WERI-Rb-1 (cell line): ENCODE measurements at regions not wholly inside any gene's neighbourhood (a gene's known extent, or its start where the extent isn't known, plus 50 kb on each side); places are given as distances from the start of the nearest gene placed in this dataset.

Source experiments
- DNase-seq: peaks from one replicate; pipeline ENCODE4 v3.0.0-alpha.2; 2020
- H3K27ac ChIP-seq: fragments of 250-450 bp; sonication (Bioruptor Pico); 2 replicates; pipeline ENCODE4 v1.5.1; 2020; ENCODE audit warnings: mild to moderate bottlenecking, moderate library complexity
- H3K27me3 ChIP-seq: fragments of 250-450 bp; sonication (Bioruptor Pico); 2 replicates; pipeline ENCODE4 v1.5.1; 2021; ENCODE audit warnings: mild to moderate bottlenecking, low read depth, moderate library complexity; ENCODE audit not compliant: insufficient read depth, severe bottlenecking
- H3K36me3 ChIP-seq: fragments of 250-450 bp; sonication (Bioruptor Pico); 2 replicates; pipeline ENCODE4 v1.5.1; 2020; ENCODE audit warnings: mild to moderate bottlenecking, moderate library complexity
- H3K4me3 ChIP-seq: 2 replicates; pipeline ENCODE4 v1.5.1; 2011; ENCODE audit warnings: low read depth, mild to moderate bottlenecking, control low read depth, low read length
- H3K9me3 ChIP-seq: fragments of 250-450 bp; sonication (Bioruptor Pico); 2 replicates; pipeline ENCODE4 v1.5.1; 2021; ENCODE audit warnings: mild to moderate bottlenecking, moderate library complexity; ENCODE audit not compliant: severe bottlenecking
- TF ChIP-seq, protein P1 (sequence below): IDR thresholded peaks from 2 replicates; pipeline ENCODE4 v1.5.1; 2011; ENCODE audit warnings: low read depth, mild to moderate bottlenecking, control low read depth, inconsistent platforms, low read length

DNA sequence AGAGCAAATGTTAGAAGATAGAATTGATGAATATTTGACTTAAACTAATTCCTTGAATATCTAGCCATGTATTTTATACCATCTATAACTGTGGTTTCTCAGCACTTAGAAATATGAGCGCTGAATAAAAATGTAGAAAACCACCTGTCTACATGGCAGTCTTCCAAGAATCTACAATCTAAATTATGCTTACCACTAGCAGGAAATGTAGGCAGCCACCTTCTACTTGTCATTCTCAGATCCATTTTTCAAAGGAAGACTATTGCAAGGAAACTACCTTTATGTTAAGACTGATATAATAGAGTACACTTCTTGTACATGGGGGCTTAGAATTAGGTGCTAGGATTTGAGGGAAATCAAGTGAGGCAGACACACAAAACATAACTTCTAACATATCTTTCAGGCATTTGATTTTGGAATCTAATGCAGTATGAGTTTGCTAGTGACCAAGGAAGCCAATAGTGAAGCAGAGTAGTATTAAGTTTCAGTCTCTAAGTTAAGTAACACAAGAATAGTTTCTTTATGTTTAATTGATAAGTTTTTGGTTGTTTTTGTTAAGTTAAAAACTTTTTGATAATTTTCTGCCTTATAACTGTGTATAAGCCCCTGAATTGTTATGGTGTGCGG, 175.9 kb upstream of the ITGA4 start:
- Histone ChIP-seq H3K36me3 (no peaks in the 10 kb centered on the region), H3K4me3 (no peak overlapping the region), H3K27me3 (no peaks in the 10 kb centered on the region), H3K27ac (no peak overlapping the region), H3K9me3 (no peaks in the 10 kb centered on the region)
- DNase-seq = no peak
- TF ChIP-seq, protein P1, sequence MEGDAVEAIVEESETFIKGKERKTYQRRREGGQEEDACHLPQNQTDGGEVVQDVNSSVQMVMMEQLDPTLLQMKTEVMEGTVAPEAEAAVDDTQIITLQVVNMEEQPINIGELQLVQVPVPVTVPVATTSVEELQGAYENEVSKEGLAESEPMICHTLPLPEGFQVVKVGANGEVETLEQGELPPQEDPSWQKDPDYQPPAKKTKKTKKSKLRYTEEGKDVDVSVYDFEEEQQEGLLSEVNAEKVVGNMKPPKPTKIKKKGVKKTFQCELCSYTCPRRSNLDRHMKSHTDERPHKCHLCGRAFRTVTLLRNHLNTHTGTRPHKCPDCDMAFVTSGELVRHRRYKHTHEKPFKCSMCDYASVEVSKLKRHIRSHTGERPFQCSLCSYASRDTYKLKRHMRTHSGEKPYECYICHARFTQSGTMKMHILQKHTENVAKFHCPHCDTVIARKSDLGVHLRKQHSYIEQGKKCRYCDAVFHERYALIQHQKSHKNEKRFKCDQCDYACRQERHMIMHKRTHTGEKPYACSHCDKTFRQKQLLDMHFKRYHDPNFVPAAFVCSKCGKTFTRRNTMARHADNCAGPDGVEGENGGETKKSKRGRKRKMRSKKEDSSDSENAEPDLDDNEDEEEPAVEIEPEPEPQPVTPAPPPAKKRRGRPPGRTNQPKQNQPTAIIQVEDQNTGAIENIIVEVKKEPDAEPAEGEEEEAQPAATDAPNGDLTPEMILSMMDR = no peak

DNA sequence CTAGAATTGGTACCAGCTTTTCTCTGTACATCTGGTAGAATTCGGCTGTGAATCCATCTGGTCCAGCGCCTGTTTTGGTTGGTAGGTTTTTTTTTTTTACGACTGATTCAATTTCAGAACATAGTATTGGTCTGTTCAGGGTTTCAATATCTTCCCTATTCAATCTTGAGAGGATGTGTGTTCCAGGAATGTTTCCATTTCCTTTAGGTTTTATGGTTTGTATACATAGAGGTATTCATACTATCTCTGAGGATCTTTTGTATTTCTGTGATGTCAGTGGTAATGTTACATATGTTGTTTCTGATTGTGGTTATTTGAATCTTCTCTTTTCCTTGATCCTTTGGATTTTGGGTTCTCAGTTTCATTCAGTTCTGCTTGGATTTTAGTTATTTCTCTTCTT, 172.1 kb upstream of the ITGA4 start:
- Histone ChIP-seq H3K36me3 (no peaks in the 10 kb centered on the region), H3K4me3 (no peak overlapping the region), H3K27me3 (no peaks in the 10 kb centered on the region), H3K27ac (no peak overlapping the region), H3K9me3 (no peaks in the 10 kb centered on the region)
- TF ChIP-seq, protein P1 = no peak
- DNase-seq = no peak

DNA sequence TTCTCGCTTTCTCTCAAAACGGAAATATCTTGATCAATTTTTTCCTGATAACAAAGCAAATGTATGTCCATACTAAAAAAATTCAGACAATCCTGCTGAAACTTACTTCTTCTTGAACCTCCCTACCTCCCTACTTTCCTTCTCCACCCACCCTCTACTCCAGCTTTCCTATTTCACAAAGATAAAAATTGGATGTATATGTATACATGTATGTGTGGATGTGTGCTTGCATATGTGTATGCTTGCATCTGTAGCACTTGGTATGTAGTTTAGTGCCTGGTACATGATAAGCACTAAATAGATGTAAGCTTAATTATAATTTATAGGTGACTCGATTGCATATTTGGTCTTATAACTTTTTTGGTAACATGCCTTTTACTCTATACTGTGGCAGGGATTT, 167.5 kb upstream of the ITGA4 start:
- no peak for DNase-seq

DNA sequence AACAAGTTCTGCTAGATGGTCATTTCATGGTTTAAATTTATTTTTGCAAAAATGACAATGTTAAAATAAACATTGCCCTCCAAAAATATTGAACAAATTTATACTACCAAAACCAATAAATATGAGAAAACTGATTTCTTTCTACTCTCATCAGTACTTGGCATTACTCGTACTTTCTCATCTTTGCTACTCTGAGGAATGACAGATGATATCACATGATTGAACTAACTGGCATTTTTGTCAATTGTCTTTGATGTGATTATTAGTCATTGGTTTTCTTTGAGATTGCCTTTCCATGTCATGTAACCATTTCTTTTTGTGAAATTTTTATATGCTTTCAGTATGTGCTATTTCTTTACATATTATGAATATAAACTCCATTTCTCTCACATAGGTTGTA, 167.0 kb upstream of the ITGA4 start:
- no peak for DNase-seq

More for the DNA sequence above, 167.5 kb upstream of the ITGA4 start:
- H3K27me3 ChIP-seq = no peaks in the 10 kb centered on the region
- no peaks in the 10 kb centered on the region for H3K9me3 ChIP-seq
- H3K4me3 ChIP-seq = no peak overlapping the region
- H3K36me3 ChIP-seq = no peaks in the 10 kb centered on the region
- TF ChIP-seq, protein P1 = no peak
- no peak overlapping the region for H3K27ac ChIP-seq

DNA sequence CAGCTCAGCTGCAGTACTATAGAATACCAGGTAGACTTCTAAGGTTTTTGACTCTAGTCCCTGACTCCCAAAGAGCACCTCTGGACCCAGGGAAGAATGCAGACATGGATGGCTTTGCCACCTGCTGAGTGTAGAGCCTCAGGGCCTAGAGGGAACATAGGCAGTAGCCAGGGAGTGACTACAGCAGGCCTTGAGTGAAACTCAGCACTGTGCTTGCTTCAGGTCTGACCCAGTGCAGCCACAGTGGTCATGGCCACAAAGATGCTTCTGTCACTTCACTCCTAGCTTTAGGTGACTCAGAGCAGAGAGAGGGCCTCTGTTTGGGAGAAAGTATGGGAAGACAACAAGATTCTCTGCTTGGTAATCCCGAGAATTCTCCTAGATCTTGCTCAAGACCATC, 162.2 kb upstream of the ITGA4 start:
- TF ChIP-seq, protein P1 = no peak
- DNase-seq = no peak
- H3K4me3 ChIP-seq = no peak overlapping the region
- peaks cover 6% of the 10 kb centered on the region for H3K9me3 ChIP-seq
- no peaks in the 10 kb centered on the region for H3K36me3 ChIP-seq
- no peaks in the 10 kb centered on the region for H3K27me3 ChIP-seq
- H3K27ac ChIP-seq = no peak overlapping the region

More for the DNA sequence above, 167.0 kb upstream of the ITGA4 start:
- no peaks in the 10 kb centered on the region for H3K9me3 ChIP-seq
- TF ChIP-seq, protein P1 = no peak
- no peak overlapping the region for H3K4me3 ChIP-seq
- no peaks in the 10 kb centered on the region for H3K36me3 ChIP-seq
- no peaks in the 10 kb centered on the region for H3K27me3 ChIP-seq
- no peak overlapping the region for H3K27ac ChIP-seq
